Left colon (tissue), 2 donors: ENCODE measurements at regions not wholly inside any gene's neighbourhood (a gene's known extent, or its start where the extent isn't known, plus 50 kb on each side); places are given as distances from the start of the nearest gene placed in this dataset.

ENCODE experiments used
- ATAC-seq: fragments of 200-7000 bp; cut with Tn5 transposase; one replicate; pipeline ENCODE4 v1.9.1; 2020; ENCODE audit warnings: mild to moderate bottlenecking, moderate library complexity
- DNase-seq, 2 donors: peaks; one replicate each; pipeline ENCODE4 v3.0.0-alpha.2; 2020
- intact Hi-C, 2 donors: fragments of 100-400 bp; cut with DNase I in 1 of 2; cut with micrococcal nuclease in 1 of 2; formaldehyde crosslinking; loops; one replicate each; pipeline versions ENCODE4 v1.11.2 to v1.14.0; 2022; cut with DNase I, micrococcal nuclease
- donor health status: DM: no; HTN: no; CAD: no.
- donor health status: DM: yes; HTN: yes; CAD: no.

GRCh38 chr4:14465057-14465456 is 537.2 kb upstream of the CPEB2 start:
- intact Hi-C loops, result no loop called here
- ATAC-seq (no peak), DNase-seq (no peak)

- ATAC-seq (no peak), DNase-seq (no peak)
- intact Hi-C loops, result no loop called here
Observed at GRCh38 chr4:14465507-14465906, 536.8 kb upstream of the CPEB2 start.

- DNase-seq, result no peak
- intact Hi-C loops, result no loop called here
- ATAC-seq, result no peak
Observed at GRCh38 chr4:14478504-14478903, 523.8 kb upstream of the CPEB2 start.

GRCh38 chr4:14496408-14496807 is 505.9 kb upstream of the CPEB2 start:
- intact Hi-C loops, result no loop called here
- no peak for DNase-seq
- no peak for ATAC-seq

- no peak for ATAC-seq
- DNase-seq, result no peak
- intact Hi-C loops, result no loop called here
Observed at GRCh38 chr4:14496969-14497368, 505.3 kb upstream of the CPEB2 start.

GRCh38 chr4:14504162-14504561 is 498.1 kb upstream of the CPEB2 start:
- intact Hi-C loops, result no loop called here
- DNase-seq (no peak), ATAC-seq (no peak)

GRCh38 chr4:14513471-14513870 is 488.8 kb upstream of the CPEB2 start:
- intact Hi-C loops, result no loop called here
- ATAC-seq, result no peak
- no peak for DNase-seq

GRCh38 chr4:14515556-14515955 is 486.7 kb upstream of the CPEB2 start:
- intact Hi-C loops, result no loop called here
- DNase-seq, result no peak
- ATAC-seq, result no peak

GRCh38 chr4:14518136-14518535 is 484.1 kb upstream of the CPEB2 start:
- DNase-seq (no peak), ATAC-seq (no peak)
- intact Hi-C loops, result no loop called here

- intact Hi-C loops, result no loop called here
- no peak for ATAC-seq
- DNase-seq, result no peak
Observed at GRCh38 chr4:14520171-14520570, 482.1 kb upstream of the CPEB2 start.

GRCh38 chr4:14524276-14524675 is 478.0 kb upstream of the CPEB2 start:
- intact Hi-C loops, result no loop called here
- no peak for ATAC-seq
- no peak for DNase-seq

GRCh38 chr4:14528918-14529317 is 473.4 kb upstream of the CPEB2 start:
- DNase-seq (no peak), ATAC-seq (no peak)
- intact Hi-C loops, result no loop called here

GRCh38 chr4:14529653-14530052 is 472.6 kb upstream of the CPEB2 start:
- intact Hi-C loops, result no loop called here
- ATAC-seq (no peak), DNase-seq (no peak)

- no peak for DNase-seq
- intact Hi-C loops, result no loop called here
- ATAC-seq, result no peak
Observed at GRCh38 chr4:14532436-14532835, 469.8 kb upstream of the CPEB2 start.

GRCh38 chr4:14539246-14539645 is 463.0 kb upstream of the CPEB2 start:
- DNase-seq (no peak), ATAC-seq (no peak)
- intact Hi-C loops, result no loop called here

- DNase-seq (no peak), ATAC-seq (no peak)
- intact Hi-C loops, result no loop called here
Observed at GRCh38 chr4:14545163-14545562, 457.1 kb upstream of the CPEB2 start.

GRCh38 chr4:14545807-14546206 is 456.5 kb upstream of the CPEB2 start:
- ATAC-seq, result no peak
- intact Hi-C loops, result no loop called here

GRCh38 chr4:14552119-14552518 is 450.2 kb upstream of the CPEB2 start:
- ATAC-seq (no peak), DNase-seq (no peak)
- intact Hi-C loops, result no loop called here

More at GRCh38 chr4:14545807-14546206, 456.5 kb upstream of the CPEB2 start:
- no peak for DNase-seq

- no peak for ATAC-seq
- DNase-seq, result no peak
- intact Hi-C loops, result no loop called here
Observed at GRCh38 chr4:14559646-14560045, 442.6 kb upstream of the CPEB2 start.

GRCh38 chr4:14560577-14560976 is 441.7 kb upstream of the CPEB2 start:
- DNase-seq, result no peak
- ATAC-seq, result no peak
- intact Hi-C loops, result no loop called here

- ATAC-seq, result no peak
- DNase-seq, result no peak
- intact Hi-C loops, result no loop called here
Observed at GRCh38 chr4:14562901-14563300, 439.4 kb upstream of the CPEB2 start.

GRCh38 chr4:14564281-14564680 is 438.0 kb upstream of the CPEB2 start:
- DNase-seq (no peak), ATAC-seq (no peak)
- intact Hi-C loops, result no loop called here
